HG02981 (cell line): ENCODE measurements at regions not wholly inside any gene's neighbourhood (a gene's known extent, or its start where the extent isn't known, plus 50 kb on each side); places are given as distances from the start of the nearest gene placed in this dataset.

Source experiments
- ATAC-seq: cut with Tn5 transposase; IDR thresholded peaks from one replicate; pipeline ENCODE4 v1.9.1; 2021; ENCODE audit warnings: mild to moderate bottlenecking, moderate library complexity; ENCODE audit not compliant: unreplicated experiment

DNA sequence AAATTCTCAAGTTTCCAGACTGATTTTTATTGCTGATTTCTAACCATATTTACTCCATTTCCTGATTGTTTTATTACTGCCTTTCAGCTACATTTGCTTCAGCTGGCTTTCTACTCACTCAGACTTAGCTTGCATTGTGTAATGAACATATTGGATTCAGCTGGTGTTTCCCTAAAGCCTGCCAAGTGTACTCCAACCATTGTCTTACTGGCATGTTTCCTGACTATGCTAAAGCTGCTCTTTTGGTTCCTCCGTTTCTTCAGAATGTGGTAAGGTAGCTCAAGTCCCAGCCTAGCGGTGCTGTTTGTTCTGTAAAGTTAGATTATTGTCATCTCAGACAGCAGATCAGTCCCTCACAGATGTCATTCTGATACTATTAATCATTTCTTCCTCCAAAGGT, 53.1 kb upstream of the GLRA2 start:
- ATAC-seq: no peak

- no peak for ATAC-seq
Observed at GRCh38 chrX:14449773-14450172, 79.6 kb upstream of the GLRA2 start.

- no peak for ATAC-seq
Observed at GRCh38 chrX:14448406-14448805, 80.9 kb upstream of the GLRA2 start.

DNA sequence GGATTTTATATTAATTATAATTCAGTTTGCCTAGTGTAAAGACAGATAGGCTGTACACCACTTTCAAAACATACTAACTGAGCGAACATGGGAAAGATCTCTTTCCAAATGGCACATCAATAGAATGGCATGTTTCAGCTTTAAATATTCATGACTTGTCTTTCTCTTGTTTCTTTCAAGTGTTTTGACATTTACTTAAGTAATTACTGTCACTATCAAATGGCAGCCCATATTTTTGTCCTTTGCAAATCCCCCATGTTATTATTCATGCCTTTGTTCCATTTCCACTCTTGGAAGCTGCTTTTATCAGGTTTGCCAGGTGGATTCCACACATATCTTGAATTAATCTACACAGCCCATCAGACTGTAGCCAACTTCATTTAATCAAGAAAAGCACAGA, 89.2 kb upstream of the GLRA2 start:
- ATAC-seq: no peak

DNA sequence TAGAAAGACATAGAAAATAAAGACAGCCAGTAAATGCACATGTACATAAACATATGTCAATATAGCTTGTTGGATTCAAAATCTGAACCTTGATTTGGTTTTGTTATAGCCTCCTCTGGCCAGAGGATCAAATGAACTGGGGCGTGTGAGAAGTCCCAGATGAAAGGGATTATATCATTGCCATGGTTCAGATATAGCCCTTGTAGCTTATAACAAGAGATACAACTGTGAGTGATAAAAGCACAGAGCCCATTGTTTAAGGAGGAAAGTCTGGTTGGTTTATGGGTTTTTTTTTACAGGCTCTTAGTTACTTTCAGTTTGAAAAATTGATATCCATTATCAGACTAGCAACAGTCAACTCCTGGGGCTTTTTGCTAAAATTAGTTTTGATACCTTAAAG, 101.7 kb upstream of the GLRA2 start:
- no peak for ATAC-seq

- ATAC-seq: no peak
Observed at GRCh38 chrX:14420841-14421240, 108.5 kb upstream of the GLRA2 start.

DNA sequence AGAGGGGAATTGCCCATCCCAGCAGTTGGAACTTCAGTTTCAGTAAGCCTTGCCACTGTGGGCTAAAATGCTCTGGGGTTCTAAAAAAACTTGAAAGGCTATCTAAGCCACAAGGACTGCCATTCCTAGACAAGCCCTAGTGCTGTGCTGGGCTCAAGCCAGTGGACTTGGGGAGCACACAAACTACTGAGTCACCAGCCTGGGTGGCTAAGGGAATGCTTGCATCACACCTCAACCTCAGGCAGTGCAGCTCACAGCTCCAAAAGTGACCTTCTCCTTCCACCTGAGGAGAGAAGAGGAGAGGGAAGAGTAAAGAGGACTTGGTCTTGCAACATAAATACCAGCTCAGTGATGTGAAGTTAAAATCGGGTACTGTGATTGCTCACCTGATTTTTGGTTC, 116.7 kb upstream of the GLRA2 start:
- ATAC-seq: no peak

- no peak for ATAC-seq
Observed at GRCh38 chrX:14411326-14411725, 118.0 kb upstream of the GLRA2 start.

DNA sequence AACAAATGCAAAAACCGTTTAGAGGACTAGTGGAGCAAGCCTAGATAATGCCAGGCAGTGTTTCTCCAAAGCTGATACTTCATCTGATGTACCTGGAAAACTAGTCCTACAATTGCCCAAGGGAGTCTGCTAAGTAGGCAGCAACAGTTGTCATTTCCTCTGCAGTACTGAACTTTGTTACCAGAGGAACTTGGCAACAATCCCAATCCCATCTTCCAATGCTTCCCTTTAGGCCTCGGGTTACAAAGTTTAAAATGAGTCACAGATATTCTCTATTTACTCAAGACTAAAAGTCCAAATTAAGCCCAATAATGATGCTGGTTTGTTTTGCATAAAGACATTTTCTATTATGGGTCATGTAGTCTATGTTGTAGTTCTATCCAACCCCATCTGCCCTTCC, 120.0 kb upstream of the GLRA2 start:
- no peak for ATAC-seq

DNA sequence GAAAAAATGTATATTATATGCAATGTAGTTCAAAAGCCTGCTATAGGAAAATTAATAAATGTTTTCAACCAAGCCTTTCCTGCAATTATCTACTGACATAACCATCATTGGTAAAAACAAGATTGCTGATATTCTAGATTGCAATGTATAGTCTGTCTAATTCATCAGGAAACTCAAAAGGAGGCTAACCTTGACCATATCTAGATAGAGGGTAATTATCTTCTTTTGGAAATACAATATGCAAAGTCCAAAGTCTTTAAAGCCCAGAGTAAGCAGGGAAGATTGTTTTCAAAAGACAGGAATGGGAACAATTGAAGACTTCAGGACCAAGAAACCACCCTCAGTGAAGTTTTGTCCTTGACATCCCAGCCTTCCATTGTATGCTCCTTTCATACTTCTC, 123.1 kb upstream of the GLRA2 start:
- no peak for ATAC-seq

DNA sequence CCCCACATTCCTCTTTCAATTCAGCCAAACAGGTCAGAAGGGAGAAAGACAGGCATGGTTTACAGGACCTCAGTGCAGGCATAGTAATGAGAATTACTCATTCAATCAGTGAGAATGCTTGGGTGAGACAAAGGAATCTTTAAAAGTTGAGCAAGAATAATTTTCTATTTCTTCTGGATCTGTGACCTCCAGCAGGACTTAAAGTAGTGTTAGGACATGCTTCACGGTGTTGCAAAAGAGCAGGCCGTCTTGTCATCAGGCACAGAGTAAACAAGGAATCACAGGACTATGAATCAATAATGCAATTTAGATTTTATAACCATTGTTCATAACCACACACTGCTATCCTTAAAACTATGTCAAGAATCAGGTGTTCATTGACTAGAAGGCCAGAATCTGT, 130.6 kb upstream of the GLRA2 start:
- ATAC-seq: no peak

DNA sequence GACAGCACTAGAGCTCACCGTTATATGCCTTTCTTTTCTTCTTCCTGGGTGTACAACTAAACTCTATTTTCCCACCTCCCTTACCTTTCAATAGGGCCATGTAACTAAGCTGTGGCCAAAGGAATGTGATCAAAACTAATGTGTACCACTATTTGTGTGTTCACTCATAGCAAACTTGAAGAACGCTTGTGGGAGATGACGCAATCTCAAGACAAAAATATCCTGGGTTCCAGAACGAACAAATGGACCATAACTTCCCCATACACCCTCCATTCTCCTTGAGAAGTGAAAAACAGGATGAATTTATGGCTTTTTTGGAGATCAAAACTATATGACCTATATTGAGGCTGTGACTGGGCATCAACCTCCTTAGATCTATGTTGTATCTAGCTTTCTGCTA, 139.7 kb upstream of the GLRA2 start:
- ATAC-seq: no peak

DNA sequence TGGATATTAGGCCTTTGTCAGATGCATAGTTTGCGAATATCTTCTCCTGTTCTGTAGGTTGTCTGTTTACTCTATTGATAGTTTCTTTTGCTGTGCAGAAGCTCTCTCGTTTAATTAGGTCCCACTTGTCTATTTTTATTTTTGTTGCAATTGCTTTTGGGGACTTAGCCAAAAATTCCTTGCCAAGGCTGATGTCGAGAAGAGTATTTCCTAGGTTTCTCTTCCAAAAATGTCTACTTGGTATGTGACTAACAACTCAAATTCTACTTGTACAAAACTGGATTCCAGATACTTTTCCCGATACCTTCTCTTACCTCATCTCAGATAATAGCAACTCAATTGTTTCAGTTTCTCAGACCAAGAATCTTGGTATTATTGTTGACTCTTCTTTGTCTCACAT, 142.4 kb upstream of the GLRA2 start:
- ATAC-seq: no peak

GRCh38 chrX:14380044-14380443, 149.3 kb upstream of the GLRA2 start:
- ATAC-seq: no peak

- no peak for ATAC-seq
Observed at GRCh38 chrX:14377427-14377826, 151.9 kb upstream of the GLRA2 start.

GRCh38 chrX:14363728-14364127, 165.6 kb upstream of the GLRA2 start:
- no peak for ATAC-seq

DNA sequence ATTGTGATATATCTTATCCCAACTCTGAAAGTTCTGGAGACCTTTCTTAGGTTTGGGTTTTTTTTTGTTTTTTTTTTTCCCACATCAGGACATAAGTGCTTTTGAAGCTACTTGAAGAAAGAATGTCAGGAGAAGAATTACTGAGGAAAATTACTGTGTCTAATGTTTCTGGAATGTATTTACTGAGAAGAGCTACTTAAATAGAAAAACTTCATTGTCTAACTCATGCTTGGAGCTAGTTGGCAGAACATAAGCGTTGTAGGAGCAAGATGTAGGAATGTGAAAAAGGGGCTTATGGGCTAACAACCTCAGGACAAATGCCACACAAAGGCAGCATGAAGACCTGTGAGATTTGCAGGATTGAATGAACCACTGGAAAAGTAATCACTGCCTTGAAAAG, 166.6 kb upstream of the GLRA2 start:
- no peak for ATAC-seq

- ATAC-seq: no peak
Observed at GRCh38 chrX:14361435-14361834, 167.9 kb upstream of the GLRA2 start.

DNA sequence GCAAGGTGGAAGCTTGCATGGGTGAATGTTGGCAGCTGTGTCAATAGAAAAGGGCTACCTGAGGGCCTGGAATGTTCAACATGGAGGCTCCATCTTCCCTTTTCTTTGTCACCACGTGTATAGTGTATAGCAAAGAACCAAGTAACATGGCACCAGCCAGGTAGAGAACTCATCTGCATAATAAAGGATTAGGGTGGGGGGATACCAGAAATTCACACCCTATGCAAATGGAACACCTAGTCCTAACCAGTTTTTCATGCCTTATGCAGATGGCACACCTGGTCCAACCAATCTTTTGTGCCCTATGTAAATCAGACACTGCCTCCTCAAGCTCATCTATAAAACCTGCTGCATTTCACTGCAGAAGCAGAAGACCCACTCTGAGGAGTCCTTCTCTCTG, 169.6 kb upstream of the GLRA2 start:
- no peak for ATAC-seq

GRCh38 chrX:14359316-14359715, 170.0 kb upstream of the GLRA2 start:
- ATAC-seq: no peak

DNA sequence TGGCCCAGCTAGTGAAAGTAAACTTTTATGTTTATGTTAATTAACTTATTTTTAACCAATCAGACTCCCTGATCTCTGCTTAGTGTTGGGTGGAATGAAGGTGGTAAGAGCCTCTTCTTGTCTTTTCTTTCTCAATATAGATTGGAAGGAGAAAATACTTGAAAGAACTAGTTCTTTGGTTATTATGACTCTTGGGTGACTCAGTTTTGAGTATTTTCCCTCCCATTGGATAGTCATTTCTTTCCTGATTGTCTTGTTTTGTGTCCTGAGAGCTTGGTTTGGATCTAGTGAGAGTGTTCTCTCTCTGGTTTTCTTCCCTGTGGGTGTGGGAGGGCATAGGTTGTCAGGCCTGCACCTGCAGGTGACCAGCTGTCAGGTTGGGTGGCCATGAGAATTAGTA, 172.0 kb upstream of the GLRA2 start:
- ATAC-seq: no peak

DNA sequence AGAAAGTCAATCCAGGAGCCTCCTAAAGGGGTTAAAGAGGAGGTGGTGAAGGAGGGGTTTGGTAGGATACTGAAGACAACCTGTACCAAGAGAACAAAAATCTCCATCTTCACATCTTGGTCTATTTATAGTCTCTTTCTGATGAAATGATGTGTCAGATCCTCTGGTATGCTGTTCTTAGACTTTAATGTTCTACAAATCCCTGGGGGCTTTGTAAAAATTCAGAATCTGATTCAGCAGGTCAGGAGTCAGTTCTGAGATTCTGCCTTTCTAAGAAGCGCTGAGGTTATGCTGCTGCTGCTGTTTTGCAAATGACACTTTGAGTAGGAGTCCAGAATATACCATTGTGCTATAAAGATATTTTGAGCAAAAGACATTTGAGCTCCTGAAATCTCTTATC, 172.9 kb upstream of the GLRA2 start:
- no peak for ATAC-seq

DNA sequence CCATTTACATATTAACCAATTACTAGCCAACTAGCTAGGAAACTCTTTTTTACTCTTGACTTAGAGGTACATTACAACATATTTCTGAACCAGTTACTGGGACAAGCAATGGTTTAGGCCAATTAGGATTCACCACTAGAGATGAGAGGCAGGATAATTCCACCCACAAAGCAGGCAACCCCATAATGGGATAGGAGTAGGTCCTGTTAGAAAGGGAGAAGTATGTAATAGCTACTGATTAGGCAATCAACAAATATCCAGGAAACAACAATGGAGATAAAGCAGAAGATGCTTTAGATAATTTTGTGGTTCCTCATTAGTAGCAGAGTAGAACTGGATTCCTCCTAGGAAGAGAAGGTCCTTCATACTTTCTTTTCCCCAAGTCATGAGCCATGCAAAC, 173.8 kb upstream of the GLRA2 start:
- no peak for ATAC-seq

DNA sequence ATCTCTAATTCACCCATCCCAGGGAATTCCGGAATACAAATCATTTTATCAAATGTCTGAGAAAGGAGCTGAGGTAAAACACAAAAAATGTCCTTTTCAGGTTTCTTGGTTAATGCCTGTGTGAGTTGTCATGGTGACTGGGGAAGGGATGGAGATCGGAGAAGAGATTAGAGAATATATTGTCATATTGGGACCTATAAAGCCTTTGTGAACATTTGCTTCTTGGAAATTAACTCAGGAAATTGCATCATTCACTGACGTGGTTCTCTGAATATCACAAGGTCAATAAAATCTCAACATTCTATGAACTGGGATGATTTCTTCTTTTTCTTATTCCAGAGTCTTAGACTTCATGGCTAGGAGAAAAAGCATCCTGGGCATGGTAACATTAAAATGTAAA, 174.8 kb upstream of the GLRA2 start:
- no peak for ATAC-seq
